T-cell (primary cell): ENCODE measurements at regions not wholly inside any gene's neighbourhood (a gene's known extent, or its start where the extent isn't known, plus 50 kb on each side); places are given as distances from the start of the nearest gene placed in this dataset.
"Not testable (repeated sequence)": the region's sequence is repeated elsewhere in the genome, so short reads cannot be mapped to it uniquely, and the experiment has no call there.

Source experiments
- ATAC-seq, 4 experiments: fragments of 200-7000 bp in 3 of 4; fragments of 150-1000 bp in 1 of 4; cut with Tn5 transposase; replicated peaks in 1 of 4; 1 replicate in 3 of 4; 2 replicates in 1 of 4; pipeline ENCODE4 v1.10.0; 2021; ENCODE audit warnings: moderate library complexity in 3 of 4, mild to moderate bottlenecking in 2 of 4, moderate number of reproducible peaks in 1 of 4
- CTCF ChIA-PET, 2 donors: fragments of 300-600 bp; sonication (Branson Sonifier 250); formaldehyde crosslinking; loops; one replicate each; lab custom pipeline; 2022; ENCODE audit warnings: antibody characterized with exemption in 2 of 2; lab: Charles Lee
- POLR2A ChIA-PET, 2 donors: fragments of 300-600 bp; sonication (Branson Sonifier 250); formaldehyde crosslinking; loops; one replicate each; lab custom pipeline; 2022; ENCODE audit warnings: antibody characterized with exemption in 2 of 2; lab: Charles Lee
- DNase-seq, 35 experiments: peaks; one replicate each; pipeline versions ENCODE4 v3.0.0 to v3.0.0-alpha.2; 2013 to 2023
- H3K27ac ChIP-seq: one replicate; pipeline ENCODE4 v1.5.1; 2013; ENCODE audit warnings: low read length
- H3K27me3 ChIP-seq, 2 experiments: replicated peaks in 1 of 2; 1 replicate in 1 of 2; 2 replicates in 1 of 2; pipeline versions ENCODE4 v1.6.1 to v1.7.0; 2013; ENCODE audit warnings: low read length in 1 of 2, mixed read lengths in 1 of 2; ENCODE audit not compliant: control insufficient read depth in 2 of 2, insufficient read depth in 2 of 2; ENCODE audit errors: extremely low read depth in 1 of 2
- H3K36me3 ChIP-seq, 2 donors: 1 replicate in 1 of 2; 2 replicates in 1 of 2; pipeline versions ENCODE4 v1.6.1 to v1.7.0; 2013; ENCODE audit warnings: low read length in 1 of 2; ENCODE audit not compliant: control insufficient read depth in 2 of 2, insufficient read depth in 1 of 2; ENCODE audit errors: extremely low read depth in 1 of 2
- H3K4me1 ChIP-seq, 2 experiments: 1 replicate in 1 of 2; 2 replicates in 1 of 2; pipeline versions ENCODE4 v1.6.1 to v1.7.0; 2013; ENCODE audit warnings: low read length in 2 of 2, mixed read lengths in 1 of 2; ENCODE audit not compliant: insufficient read depth in 2 of 2, control insufficient read depth in 1 of 2; ENCODE audit errors: extremely low read depth in 1 of 2
- H3K4me3 ChIP-seq, 2 donors: 1 replicate in 1 of 2; 2 replicates in 1 of 2; pipeline versions ENCODE4 v1.5.1 to v1.7.0; 2013; ENCODE audit warnings: mild to moderate bottlenecking in 2 of 2, low read length in 1 of 2, moderate library complexity in 1 of 2; ENCODE audit not compliant: control insufficient read depth in 1 of 2; ENCODE audit errors: extremely low read depth in 1 of 2
- H3K9me3 ChIP-seq: 2 replicates; pipeline ENCODE4 v1.7.0; 2013
- H3K27ac Mint-ChIP-seq, 2 donors: one replicate each; pipeline ENCODE4 v1.8.0; 2020 to 2021; ENCODE audit warnings: mild to moderate bottlenecking in 2 of 2, mixed read lengths in 2 of 2
- H3K27me3 Mint-ChIP-seq, 2 donors: one replicate each; pipeline ENCODE4 v1.8.0; 2021 to 2022; ENCODE audit warnings: mixed read lengths in 2 of 2
- H3K36me3 Mint-ChIP-seq: one replicate; pipeline ENCODE4 v1.8.0; 2021; ENCODE audit warnings: mixed read lengths
- H3K4me1 Mint-ChIP-seq, 3 donors: one replicate each; pipeline ENCODE4 v1.8.0; 2020 to 2022; ENCODE audit warnings: mixed read lengths in 3 of 3, mild to moderate bottlenecking in 1 of 3
- H3K4me3 Mint-ChIP-seq, 3 donors: one replicate each; pipeline ENCODE4 v1.8.0; 2020 to 2022; ENCODE audit warnings: mild to moderate bottlenecking in 3 of 3, mixed read lengths in 3 of 3, moderate library complexity in 3 of 3
- H3K9me3 Mint-ChIP-seq, 3 donors: one replicate each; pipeline ENCODE4 v1.8.0; 2020 to 2022; ENCODE audit warnings: mixed read lengths in 3 of 3
- WGBS: methylation state at CpG from one replicate; pipeline ENCODE4 v1.1.5; 2013; ENCODE audit warnings: missing lambda C conversion rate; ENCODE audit not compliant: insufficient coverage; 5-methylcytosine and 5-hydroxymethylcytosine counted together

GRCh38 chr1:146317785-146318184 lies 89.0 kb upstream of the NOTCH2NLA start:
- H3K9me3 Mint-ChIP-seq, CTCF ChIA-PET, H3K4me1 Mint-ChIP-seq: not testable (repeated sequence)

GRCh38 chr1:146314449-146315246 lies 85.8 kb upstream of the NOTCH2NLA start:
- H3K27ac Mint-ChIP-seq, H3K4me3 Mint-ChIP-seq, H3K4me1 Mint-ChIP-seq, H3K36me3 ChIP-seq, H3K27me3 Mint-ChIP-seq, H3K27ac ChIP-seq, CTCF ChIA-PET, DNase-seq, H3K9me3 ChIP-seq, ATAC-seq, H3K4me1 ChIP-seq, H3K36me3 Mint-ChIP-seq, POLR2A ChIA-PET, H3K27me3 ChIP-seq, H3K9me3 Mint-ChIP-seq, H3K4me3 ChIP-seq: not testable (repeated sequence)
- no CpG with 5 or more reads among the region's 5 CpGs for WGBS

More at GRCh38 chr1:146317785-146318184, 89.0 kb upstream of the NOTCH2NLA start:
- no CpG with 5 or more reads among the region's 1 CpG for WGBS
- H3K36me3 ChIP-seq, ATAC-seq, H3K4me1 ChIP-seq, POLR2A ChIA-PET, H3K4me3 Mint-ChIP-seq, H3K36me3 Mint-ChIP-seq, H3K27me3 ChIP-seq, H3K27me3 Mint-ChIP-seq, H3K9me3 ChIP-seq, H3K27ac ChIP-seq, H3K4me3 ChIP-seq, DNase-seq: not testable (repeated sequence)
- H3K27ac Mint-ChIP-seq = peak overlapping the region; percentile 79 to 84

GRCh38 chr1:146310579-146310978 lies 81.8 kb upstream of the NOTCH2NLA start:
- H3K9me3 Mint-ChIP-seq, H3K4me3 ChIP-seq, H3K27ac ChIP-seq, ATAC-seq, H3K4me3 Mint-ChIP-seq, CTCF ChIA-PET, POLR2A ChIA-PET, H3K4me1 Mint-ChIP-seq, H3K36me3 Mint-ChIP-seq, H3K27me3 Mint-ChIP-seq, H3K27me3 ChIP-seq, H3K27ac Mint-ChIP-seq, H3K4me1 ChIP-seq, H3K36me3 ChIP-seq, DNase-seq, H3K9me3 ChIP-seq: not testable (repeated sequence)

GRCh38 chr1:146309427-146309826 lies 80.6 kb upstream of the NOTCH2NLA start:
- H3K27me3 ChIP-seq, H3K36me3 ChIP-seq, H3K4me3 Mint-ChIP-seq, H3K27ac ChIP-seq, CTCF ChIA-PET, POLR2A ChIA-PET, H3K36me3 Mint-ChIP-seq, H3K9me3 Mint-ChIP-seq, H3K4me3 ChIP-seq, H3K9me3 ChIP-seq, H3K27ac Mint-ChIP-seq, ATAC-seq, H3K27me3 Mint-ChIP-seq, H3K4me1 Mint-ChIP-seq, H3K4me1 ChIP-seq, DNase-seq: not testable (repeated sequence)
- no CpG with 5 or more reads among the region's 1 CpG for WGBS

- CTCF ChIA-PET, H3K27me3 ChIP-seq, H3K9me3 ChIP-seq, H3K27ac Mint-ChIP-seq, H3K27ac ChIP-seq, H3K4me3 ChIP-seq, H3K27me3 Mint-ChIP-seq, DNase-seq, H3K4me1 Mint-ChIP-seq, H3K36me3 Mint-ChIP-seq, ATAC-seq, POLR2A ChIA-PET, H3K36me3 ChIP-seq, H3K9me3 Mint-ChIP-seq, H3K4me1 ChIP-seq, H3K4me3 Mint-ChIP-seq: not testable (repeated sequence)
- no CpG with 5 or more reads among the region's 1 CpG for WGBS
These were observed 80.1 kb upstream of the NOTCH2NLA start for GRCh38 chr1:146308892-146309291.

- peak in 1 of 4 experiments; percentile 25 for ATAC-seq
- CTCF ChIA-PET, H3K36me3 ChIP-seq, H3K9me3 Mint-ChIP-seq, H3K9me3 ChIP-seq, POLR2A ChIA-PET, H3K4me1 Mint-ChIP-seq, H3K36me3 Mint-ChIP-seq, H3K4me1 ChIP-seq, H3K27ac Mint-ChIP-seq, H3K4me3 ChIP-seq, H3K4me3 Mint-ChIP-seq, DNase-seq, H3K27ac ChIP-seq, H3K27me3 Mint-ChIP-seq, H3K27me3 ChIP-seq: not testable (repeated sequence)
- WGBS = no CpG with 5 or more reads among the region's 5 CpGs
These were observed 79.3 kb upstream of the NOTCH2NLA start for GRCh38 chr1:146308152-146308551.

- H3K36me3 ChIP-seq, H3K4me3 ChIP-seq, H3K27me3 Mint-ChIP-seq, POLR2A ChIA-PET, H3K27ac ChIP-seq, H3K4me1 ChIP-seq, H3K4me3 Mint-ChIP-seq, H3K36me3 Mint-ChIP-seq, H3K27ac Mint-ChIP-seq, DNase-seq, H3K4me1 Mint-ChIP-seq, H3K9me3 Mint-ChIP-seq, H3K9me3 ChIP-seq, CTCF ChIA-PET, H3K27me3 ChIP-seq: not testable (repeated sequence)
- peak; percentile 92 to 97 (median 96) for ATAC-seq
- WGBS = no CpG with 5 or more reads among the region's 5 CpGs
These were observed 78.8 kb upstream of the NOTCH2NLA start for GRCh38 chr1:146307632-146308031.
